ENCODE measurements at regions not wholly inside any gene's neighbourhood (a gene's known extent, or its start where the extent isn't known, plus 50 kb on each side); places are given as distances from the start of the nearest gene placed in this dataset.

DNA sequence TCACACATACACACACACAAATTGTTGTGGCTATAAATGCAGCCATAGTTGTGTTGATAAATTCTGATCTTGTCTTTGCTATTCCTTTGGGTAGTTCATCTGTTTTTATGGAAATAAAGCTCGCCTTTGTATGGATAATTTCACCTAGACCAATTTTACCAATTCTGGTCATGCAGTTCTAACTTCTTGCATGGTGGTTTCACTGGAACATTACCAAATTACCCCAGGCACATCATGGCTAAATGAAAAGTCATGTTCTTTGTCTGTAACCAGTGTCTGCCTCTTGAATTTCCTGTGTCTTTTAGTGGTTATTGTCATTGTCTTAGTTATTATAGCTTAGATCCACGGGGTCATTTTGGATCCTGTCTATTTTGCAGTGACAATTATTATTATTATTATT lies 50.3 kb upstream of the TMC1 start:
- intact Hi-C loops (cut with DNase I) = no loop called here
- TF ChIP-seq, protein P1, sequence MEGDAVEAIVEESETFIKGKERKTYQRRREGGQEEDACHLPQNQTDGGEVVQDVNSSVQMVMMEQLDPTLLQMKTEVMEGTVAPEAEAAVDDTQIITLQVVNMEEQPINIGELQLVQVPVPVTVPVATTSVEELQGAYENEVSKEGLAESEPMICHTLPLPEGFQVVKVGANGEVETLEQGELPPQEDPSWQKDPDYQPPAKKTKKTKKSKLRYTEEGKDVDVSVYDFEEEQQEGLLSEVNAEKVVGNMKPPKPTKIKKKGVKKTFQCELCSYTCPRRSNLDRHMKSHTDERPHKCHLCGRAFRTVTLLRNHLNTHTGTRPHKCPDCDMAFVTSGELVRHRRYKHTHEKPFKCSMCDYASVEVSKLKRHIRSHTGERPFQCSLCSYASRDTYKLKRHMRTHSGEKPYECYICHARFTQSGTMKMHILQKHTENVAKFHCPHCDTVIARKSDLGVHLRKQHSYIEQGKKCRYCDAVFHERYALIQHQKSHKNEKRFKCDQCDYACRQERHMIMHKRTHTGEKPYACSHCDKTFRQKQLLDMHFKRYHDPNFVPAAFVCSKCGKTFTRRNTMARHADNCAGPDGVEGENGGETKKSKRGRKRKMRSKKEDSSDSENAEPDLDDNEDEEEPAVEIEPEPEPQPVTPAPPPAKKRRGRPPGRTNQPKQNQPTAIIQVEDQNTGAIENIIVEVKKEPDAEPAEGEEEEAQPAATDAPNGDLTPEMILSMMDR (IDR thresholded peaks at IDR 0.05) = no peak
- Histone ChIP-seq H3K4me3 (no peak overlapping the region), H3K9me3 (no peaks in the 10 kb centered on the region), H3K36me3 (no peaks in the 10 kb centered on the region), H3K27me3 (no peaks in the 10 kb centered on the region), H3K27ac (no peak overlapping the region), H3K4me1 (peaks cover 0 to 7% (median 0%) of the 10 kb centered on the region in 9 donors)
- ATAC-seq (no peak), DNase-seq (no peak)
- 79 to 91% methylated on average over 2 of the region's 2 CpGs for WGBS, 2 donors

DNA sequence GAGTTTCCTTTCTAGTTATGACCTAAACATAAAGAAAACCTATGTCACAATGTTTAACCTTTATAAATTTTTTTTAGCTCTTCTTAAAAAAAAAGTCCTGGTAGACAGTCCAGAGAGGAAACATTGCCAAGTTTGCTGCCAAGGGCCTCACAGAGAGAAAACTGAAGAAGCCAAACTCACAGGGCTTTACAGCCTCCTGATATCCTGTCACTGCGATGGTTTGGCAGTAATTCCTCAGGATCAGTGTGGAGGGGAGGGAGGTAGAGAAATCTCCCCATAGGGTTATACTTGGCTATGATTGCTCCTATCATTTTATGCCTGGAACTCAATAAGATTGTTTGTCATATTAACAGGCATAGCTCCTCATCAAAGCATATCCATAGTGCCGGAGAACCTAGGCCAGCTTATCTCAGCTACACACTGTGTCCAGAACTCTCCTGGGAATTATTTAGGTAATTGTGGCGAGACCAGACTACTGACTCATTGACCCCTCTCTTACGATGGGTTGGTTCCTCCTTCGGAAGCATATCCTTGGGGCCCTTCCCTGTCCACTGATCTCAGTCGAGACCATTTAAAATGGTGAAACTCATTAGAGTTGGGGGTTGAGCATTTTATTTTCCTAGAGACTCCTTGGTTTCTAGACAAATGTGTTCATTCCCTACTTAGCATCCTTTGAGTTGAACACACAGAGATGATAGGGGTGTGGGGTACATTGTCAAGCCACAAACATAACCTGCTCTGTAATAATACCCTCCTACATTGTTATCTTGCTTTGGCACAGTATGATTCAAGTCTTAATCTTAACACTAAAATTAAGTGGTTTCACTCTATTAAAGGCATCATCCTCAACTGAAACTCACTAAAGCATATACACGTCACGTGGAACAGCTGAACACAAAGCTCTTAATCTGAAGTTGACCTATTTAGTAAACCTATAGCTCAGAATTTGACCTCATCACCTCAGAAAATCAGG lies 53.4 kb upstream of the TMC1 start:
- H3K27me3 ChIP-seq = no peaks in the 10 kb centered on the region

DNA sequence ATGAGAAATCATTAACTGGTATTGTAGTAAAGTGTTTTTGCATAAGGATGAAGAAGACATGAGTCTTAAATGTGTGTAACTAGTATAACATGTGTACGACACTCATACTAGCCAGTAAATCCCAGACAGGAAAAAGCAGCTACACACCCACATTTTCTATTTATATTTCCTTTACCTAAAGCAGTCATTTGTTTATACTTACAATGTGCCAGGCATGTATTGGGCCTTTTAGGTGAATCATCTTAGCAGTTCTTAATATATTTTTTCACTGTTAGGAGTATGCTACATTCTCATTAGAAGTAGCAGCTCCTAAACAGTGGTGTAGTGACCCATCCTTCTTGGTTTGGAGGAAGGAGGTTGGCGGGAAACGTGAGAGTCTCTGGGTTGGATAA lies 55.8 kb upstream of the TMC1 start:
- 81 to 83% methylated on average over 3 of the region's 3 CpGs for WGBS, 2 donors
- intact Hi-C loops (cut with DNase I) = loop anchor here in 1 of 10 donors (5.0 to 10.0 kb wide), 2 partner anchors 52 to 129 kb away; no protein-coding TSS in a partner anchor
- no peaks in the 10 kb centered on the region for H3K27me3 ChIP-seq

More for the DNA sequence above, 53.4 kb upstream of the TMC1 start:
- DNase-seq = no peak
- no peaks in the 10 kb centered on the region for H3K9me3 ChIP-seq
- H3K4me3 ChIP-seq = no peak overlapping the region
- 78 to 79% methylated on average over 8 of the region's 8 CpGs for WGBS, 2 donors
- H3K27ac ChIP-seq = no peak overlapping the region
- H3K4me1 ChIP-seq = peaks cover 0 to 13% (median 0%) of the 10 kb centered on the region in 9 donors
- TF ChIP-seq, protein P1 (IDR thresholded peaks at IDR 0.05) = no peak
- intact Hi-C loops (cut with DNase I) = loop anchor here in 1 of 10 donors (5.0 to 10.0 kb wide), 2 partner anchors 49 to 127 kb away; no protein-coding TSS in a partner anchor
- no peaks in the 10 kb centered on the region for H3K36me3 ChIP-seq
- no peak for ATAC-seq

More for the DNA sequence above, 55.8 kb upstream of the TMC1 start:
- Histone ChIP-seq H3K27ac (peak overlapping the region in 3 of 10 donors; percentile 30 to 41 (median 38)), H3K4me1 (peaks cover 0 to 13% (median 0%) of the 10 kb centered on the region in 9 donors), H3K4me3 (no peak overlapping the region), H3K9me3 (no peaks in the 10 kb centered on the region), H3K36me3 (no peaks in the 10 kb centered on the region)
- no peak for ATAC-seq
- TF ChIP-seq, protein P1 (IDR thresholded peaks at IDR 0.05) = no peak
- DNase-seq = no peak
